ENCODE measurements at regions not wholly inside any gene's neighbourhood (a gene's known extent, or its start where the extent isn't known, plus 50 kb on each side); places are given as distances from the start of the nearest gene placed in this dataset.
A peak's percentile ranks its signal among the peaks of the same experiment; 100 is the strongest.
"Not testable (repeated sequence)": the region's sequence is repeated elsewhere in the genome, so short reads cannot be mapped to it uniquely, and the experiment has no call there.

DNA sequence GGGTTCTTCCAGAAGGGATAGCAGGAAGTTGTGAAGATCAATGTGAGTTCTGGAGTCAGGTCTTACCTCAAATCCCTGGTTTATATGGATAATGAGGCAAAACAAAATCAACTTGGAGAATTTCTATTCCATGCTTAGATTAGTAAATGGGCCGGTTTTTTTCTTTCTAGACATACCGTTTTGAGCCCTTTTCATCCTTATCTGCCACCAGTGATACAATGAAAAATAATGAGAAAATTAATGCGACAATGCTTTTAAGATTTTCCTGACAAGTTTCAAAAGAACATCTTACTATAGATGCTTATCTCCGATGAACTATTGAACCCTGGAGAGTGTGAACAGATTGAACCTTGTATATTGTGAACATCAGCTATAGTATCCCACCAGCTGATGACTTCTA lies 262.7 kb downstream of the BTG1 start:
- DNase-seq = no peak

DNA sequence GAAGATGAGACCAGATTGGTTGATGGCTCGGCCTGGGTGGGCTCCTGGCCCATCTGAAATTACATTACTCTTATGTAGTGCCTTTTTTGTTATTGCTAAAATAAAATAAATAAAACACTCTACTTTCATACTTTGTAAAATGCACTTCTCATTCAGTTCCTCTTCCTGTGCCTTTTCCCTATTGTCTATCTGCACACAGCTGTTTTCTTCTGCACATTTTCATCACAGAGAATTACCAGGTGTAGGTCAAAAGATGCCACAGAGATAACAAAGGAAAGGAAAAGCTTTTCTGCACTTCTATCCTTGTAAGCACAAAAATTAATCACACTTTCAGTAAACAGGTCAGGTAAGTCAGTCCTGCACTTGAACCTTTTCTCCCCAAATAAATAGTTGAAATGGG lies 265.1 kb downstream of the BTG1 start:
- no peak for DNase-seq

DNA sequence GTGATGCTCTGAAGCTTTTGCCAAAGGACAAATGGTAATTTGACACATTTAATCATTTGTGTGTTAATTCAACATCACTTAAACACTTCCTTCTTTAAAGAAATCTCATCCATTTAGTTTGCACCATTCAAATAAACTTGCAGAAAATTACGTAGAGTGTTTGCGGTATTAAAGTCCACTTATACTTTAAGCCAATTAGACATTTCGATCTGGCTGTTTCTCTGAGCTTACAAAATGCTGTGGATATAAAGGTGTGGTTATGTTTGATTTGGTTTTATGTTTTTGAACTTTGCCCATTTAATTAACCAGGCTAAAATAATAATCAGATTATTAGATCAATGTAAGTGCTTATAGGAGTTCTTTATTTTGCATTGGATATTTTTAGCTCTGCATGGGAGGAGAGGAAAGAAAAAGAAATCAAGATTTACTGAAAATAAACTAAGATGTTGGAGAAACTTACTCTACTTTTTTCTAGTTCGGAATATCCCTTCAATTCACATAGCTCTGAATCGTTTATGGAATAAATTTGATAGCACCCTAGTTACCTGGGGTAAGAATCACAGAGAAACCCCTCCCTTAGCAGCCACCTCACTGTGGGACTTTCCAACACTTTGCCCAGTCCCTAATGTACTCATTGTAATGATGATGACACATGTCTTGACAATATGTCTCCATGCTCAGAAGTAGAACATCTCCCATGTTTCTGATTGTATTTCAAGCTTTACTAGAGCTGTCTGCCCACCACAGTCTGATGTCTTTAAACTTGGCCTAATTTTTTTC lies 268.0 kb downstream of the BTG1 start:
- no peak for DNase-seq

DNA sequence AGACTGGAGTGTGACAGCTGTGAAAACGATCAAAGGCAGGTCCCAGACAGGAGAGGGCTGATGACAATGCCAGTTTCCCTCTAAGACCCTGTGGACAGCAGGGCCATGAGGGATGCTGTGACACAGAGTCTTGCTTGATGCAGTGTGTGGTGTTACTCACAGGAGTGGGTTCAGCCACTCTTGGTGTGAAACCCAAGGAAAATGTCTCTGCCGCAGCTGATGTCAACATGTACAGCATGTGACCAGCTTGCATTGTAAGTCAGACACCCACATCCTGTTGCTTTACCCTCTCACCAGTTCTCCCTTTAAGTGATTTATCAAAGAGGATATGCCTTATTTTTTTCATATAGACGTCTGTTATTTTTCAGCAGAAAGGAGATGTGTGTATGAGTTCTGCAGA lies 268.6 kb downstream of the BTG1 start:
- DNase-seq = peak; percentile 35 to 53

- DNase-seq = not testable (repeated sequence)
Measured at GRCh38 chr12:91875671-91876070, 270.0 kb downstream of the BTG1 start.

GRCh38 chr12:91874086-91874865 lies 271.4 kb downstream of the BTG1 start:
- DNase-seq = no peak

DNA sequence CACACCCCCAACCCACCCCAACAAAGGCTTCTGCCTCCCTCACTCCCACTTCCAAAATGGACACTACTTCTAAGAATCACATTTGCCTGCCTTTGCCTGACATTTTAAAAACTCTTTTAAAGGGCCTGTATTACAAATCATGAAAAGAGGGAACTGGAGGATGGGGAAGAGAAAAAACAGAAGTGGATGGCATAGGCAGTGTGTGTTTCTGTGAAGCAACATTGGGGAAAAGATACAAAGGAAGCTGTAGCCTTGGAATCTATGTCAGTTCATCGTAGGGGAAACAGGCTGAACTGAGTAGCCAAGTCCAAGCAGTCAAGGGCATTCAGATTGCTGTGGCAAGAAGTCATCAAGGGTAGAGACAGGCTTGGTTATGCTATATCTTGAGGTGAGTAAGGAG lies 273.9 kb downstream of the BTG1 start:
- peak; percentile 77 to 79 for DNase-seq

DNA sequence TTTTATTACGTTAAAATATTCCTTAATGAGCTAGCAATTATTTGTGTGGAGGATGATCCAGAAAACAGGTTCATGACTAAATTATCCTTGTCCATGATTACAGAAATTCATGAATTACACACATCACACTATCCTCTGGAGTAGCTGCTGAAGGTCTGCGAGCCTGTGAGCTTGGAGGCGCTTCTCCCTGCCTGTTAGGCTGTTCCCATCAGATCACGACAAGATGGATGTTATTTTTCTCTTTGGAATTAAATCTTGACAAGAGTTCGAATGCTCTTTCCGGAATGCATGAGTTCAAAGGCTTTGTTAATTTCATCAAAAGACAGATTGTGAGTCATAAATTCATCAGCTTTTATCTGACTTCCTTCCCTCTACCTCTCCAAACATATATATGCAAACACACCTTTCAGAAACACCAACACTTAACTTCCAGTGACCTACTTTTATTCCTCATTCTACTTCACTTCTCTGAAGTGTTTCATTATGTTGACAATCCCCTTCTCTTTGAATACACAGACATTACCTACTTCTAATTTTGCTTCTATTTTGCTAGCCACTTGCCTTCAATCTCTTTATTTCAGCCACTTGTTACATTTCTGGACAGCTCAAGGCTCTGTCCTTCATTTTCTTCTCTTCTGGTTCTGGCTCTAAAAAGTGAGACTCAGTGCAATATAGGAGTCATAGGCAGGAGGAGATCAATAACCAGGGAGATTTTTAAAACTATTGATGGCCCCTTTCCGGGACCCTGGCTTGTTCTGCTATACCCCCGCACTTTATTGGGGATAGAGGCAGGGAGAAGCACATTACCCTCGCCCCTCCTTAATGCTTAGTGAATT lies 274.6 kb downstream of the BTG1 start:
- DNase-seq = no peak

DNA sequence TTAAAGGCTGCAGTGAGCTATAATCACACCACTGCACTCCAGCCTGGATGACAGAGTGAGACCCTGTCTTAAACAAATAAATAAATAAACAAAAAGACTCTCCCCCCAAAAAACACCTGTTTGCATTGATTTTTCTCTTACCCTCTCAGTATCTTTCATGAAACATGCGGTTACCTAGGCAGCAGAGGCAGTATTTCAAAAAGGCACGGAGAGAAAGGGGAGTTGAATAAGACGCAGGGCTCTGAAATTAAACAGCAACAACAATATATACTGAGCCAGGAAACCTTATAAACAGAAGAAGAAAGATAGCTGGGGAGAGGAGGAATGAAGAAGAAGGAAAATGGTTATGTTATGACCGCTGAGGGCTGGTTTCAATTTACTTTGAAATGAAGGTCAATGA lies 277.6 kb downstream of the BTG1 start:
- DNase-seq = no peak

DNA sequence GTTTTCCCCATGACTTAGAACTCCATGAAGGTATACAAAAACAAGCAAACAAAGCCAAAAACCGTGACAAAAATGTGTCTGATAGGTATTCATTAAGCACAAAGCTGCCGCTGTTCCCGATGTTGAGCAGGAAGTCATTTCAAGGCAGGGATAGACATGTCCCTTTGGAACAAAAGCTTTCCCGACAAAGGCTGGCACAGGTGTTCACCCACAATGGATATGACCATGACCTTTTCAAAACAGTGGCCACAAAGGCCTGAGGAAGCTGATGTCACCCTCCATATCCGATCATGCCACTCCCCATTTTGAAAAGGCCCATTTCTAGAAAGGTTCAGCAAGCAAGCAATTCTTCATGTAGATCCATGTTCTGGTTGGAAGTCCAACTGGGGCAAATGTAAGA lies 279.1 kb downstream of the BTG1 start:
- DNase-seq = no peak

- no peak for DNase-seq
Measured at GRCh38 chr12:91863702-91864101, 281.9 kb downstream of the BTG1 start.

DNA sequence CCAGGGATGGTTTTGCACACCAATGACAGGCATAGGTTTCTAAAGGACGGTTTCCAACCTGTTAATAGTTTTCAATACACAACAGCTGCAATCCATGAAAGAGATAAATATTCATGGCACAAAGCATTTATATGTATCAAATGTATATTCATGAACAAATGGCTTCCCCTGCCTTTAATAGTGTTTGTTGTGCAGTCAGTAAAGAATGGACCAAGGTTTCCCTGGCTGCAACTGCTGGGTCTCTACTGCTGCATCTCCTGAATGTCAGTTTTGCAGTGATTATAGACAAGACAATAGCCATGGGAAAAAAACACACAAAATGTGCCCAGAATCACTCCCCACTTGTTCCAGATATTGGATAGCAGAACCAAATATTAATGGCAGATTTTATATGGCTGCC lies 284.1 kb downstream of the BTG1 start:
- DNase-seq = no peak

GRCh38 chr12:91859347-91859746 lies 286.3 kb downstream of the BTG1 start:
- DNase-seq = no peak

DNA sequence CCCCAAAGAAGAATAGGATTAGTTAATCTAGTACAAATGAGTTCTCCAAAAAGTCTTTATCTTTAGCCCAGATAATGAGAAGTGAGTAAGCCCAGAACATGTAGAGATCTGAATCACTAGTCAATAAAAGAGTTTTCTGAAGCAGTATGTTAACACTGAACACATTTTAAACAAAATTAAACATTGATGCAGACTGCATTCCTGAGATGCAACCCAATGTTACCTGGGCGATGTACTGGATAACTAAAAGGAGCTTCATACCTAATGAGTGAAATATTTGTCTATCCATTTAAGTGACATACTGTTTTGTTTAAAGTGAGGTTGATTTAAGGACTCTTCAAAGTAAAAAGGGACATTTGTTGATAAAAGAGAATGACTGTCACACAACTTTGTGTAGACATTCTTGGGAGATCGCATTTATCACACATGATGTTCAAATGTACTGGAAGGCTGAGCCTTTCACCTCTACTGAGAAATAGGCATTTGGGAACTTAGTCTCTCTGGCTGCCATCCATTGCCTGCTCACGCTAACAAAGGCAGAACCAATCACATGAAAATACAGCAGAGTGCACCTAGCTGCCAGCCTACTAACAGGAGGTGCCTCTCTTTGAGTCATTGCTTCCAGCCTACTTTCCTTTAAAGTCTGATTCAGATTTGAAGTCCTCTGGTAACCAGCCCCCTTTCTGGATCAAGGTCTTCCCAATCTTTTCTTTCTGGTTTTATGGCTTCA lies 287.7 kb downstream of the BTG1 start:
- DNase-seq = no peak

DNA sequence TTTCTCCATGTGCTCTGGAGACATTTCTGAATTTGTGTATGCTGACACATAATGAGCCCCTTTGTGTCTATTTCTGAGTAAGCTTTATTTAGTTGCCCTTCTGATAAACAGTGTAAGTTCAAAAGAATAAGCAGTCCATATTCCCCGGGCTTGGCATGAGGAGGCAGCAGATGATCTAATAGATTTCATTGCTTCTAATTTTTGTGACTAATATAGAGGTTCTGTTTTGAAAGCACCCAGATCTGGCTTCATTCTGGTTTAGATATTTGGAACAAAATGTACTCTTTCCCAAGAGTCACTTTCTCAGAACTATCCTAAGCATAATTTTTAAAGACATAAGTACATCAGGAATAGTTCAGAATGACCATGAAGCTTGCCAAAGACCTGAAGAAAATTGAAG lies 290.9 kb downstream of the BTG1 start:
- DNase-seq = no peak

DNA sequence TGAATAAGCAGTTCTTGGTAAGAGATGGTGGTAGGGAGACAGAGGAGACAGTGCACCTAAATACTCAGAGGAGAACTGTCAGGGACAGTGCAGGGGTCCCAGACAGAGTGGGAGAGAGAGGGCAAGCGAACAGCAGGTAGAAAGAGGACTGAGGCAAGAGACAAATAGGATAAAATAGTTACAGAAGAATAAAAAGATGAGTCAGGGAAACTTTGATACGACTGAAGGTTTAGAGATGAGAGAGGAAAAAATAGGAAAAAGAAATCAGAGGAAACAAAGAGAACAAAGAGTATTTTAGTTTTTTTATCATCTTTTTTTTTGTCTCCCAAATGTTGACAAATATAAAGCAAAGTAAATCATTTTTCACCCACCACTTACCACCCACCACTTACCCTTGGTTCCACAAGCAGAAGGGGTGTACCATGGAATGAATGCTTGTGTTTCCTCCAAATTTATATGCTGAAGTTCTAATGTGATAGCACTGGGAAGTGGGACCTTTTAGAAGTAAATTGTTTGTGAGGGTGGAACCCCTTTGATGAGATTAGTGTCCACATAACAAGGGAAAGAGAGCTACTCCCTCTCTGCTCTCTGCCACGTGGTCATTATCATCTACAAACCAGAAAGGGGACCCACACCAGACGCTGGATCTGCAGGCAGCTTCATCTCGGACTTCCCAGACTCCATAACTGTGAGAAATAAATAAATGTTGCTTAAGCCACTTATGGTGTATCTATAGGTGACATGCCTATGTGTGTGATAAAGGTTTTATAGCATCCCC lies 292.1 kb downstream of the BTG1 start:
- DNase-seq = no peak

DNA sequence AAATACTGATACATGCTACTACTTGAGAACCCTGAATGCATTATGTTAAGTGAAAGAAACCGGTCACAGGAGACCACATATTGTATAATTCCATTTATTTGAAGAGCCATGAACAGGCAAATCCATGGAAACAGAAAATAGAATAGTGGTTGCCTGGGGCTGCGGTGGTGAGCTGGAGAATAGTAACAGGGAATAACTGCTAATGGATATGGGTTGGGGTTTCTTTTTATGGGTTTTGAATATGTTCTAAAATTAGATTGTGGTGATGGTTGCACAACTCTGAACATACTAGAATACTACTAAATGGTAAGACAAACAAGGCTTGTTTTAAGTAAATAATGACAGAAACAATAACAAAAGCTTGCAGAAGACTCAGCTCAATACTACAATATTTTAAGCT lies 293.0 kb downstream of the BTG1 start:
- DNase-seq = no peak

GRCh38 chr12:91851741-91852477 lies 293.7 kb downstream of the BTG1 start:
- no peak for DNase-seq

DNA sequence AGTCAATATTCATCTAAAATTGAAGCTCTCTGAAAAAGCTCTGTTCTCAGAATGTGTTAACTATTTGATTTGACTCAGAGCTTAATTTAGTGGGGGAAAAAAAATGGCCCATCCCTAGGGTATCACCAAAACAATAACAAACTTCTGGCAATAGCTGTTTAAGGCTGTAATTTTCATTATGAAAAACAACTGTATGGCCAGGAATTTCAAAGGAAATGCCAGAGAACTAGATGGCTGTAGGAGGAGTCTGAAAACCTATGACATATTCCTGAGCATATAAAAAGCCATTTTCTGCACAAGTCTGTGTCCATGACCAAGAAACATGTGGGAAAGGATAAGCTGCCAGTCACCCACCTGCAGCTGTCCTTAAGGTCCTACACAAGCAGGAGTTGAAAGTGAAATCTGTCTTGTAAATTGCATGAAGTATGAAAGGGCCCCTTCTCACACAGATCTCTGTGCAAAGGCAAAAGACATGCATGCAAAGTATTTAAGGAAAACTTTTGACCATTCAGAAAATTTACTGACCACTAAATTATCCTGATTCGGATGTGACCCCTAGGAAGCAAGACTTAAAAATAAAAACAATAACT lies 299.1 kb downstream of the BTG1 start:
- no peak for DNase-seq

DNA sequence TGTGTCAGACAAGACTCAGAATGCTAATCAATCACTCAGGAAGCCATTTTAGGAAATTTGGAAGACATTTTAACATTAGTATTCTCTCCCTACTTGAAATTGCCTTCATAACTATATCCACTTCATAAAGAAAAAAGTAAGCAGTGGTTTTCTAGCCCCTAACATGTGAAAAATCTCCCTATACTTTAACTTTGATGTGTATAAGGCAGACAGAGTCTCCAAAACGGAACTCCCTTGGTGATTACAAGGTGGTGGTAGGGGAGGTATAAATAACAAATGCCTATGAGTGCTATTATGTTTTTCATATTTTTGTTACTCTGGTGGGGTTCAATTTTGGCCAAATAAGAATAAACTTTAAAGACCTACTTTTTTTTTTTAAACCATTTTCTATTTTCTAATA lies 300.3 kb downstream of the BTG1 start:
- no peak for DNase-seq

DNA sequence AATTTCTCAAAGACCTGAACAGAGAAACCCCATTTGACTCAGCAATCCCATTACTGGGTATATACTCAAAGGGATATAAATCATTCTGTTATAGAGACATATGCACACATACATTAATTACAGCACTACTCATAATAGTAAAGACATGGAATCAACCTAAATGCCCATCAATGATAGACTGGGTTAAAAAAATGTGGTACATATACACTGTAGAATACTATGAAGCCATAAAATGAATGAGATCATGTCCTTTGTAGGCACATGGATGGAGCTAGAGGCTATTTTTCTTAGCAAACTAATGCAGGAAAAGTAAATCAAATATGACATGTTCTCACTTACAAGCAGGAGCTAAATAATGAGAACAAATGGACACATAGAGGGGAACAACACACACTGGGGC lies 303.8 kb downstream of the BTG1 start:
- no peak for DNase-seq

Measured in Kasumi-1 (cell line).